CD4-positive, alpha-beta T cell treated with Interleukin-15 for 1 hour (primary cell): ENCODE measurements at regions not wholly inside any gene's neighbourhood (a gene's known extent, or its start where the extent isn't known, plus 50 kb on each side); places are given as distances from the start of the nearest gene placed in this dataset.

ENCODE experiments used
- DNase-seq: peaks from one replicate; pipeline ENCODE4 v3.0.0-alpha.2; 2020

DNA sequence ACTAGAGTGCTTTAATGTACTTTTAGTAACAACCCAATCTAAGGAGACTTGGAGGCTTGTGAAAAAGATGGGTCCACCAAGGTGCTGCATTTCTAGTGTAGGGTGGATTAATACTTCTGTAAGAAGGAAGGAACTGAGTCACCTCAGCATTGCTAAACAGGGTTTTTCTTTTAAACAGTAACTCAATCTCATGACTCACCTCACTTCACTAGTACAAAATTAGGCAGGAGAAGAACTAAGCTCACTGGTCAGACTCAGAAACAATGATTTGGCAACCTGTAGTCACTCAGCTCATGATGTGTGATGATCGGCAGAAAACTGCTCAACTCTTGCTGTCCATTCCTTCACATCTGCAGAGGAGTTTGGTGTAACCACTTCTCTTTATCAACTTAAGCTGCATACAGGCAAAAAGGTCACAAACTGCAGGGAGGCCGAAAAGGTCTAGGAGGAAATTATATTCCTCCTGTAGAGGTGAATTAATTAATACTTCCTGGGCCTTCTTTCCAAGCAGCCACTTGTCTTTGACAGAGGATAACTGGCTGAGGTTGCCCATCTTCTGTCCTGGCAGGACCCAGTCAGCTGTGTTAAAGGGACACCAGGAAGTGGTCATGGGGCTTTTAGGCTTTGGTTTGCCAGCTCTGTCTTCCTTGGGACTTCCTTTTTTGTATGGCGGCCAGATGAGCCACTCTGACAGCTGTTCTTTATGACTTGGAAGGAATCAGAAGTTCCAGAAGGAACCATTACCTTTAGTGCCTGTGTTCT lies 466.9 kb downstream of the FUT8 start:
- no peak for DNase-seq

DNA sequence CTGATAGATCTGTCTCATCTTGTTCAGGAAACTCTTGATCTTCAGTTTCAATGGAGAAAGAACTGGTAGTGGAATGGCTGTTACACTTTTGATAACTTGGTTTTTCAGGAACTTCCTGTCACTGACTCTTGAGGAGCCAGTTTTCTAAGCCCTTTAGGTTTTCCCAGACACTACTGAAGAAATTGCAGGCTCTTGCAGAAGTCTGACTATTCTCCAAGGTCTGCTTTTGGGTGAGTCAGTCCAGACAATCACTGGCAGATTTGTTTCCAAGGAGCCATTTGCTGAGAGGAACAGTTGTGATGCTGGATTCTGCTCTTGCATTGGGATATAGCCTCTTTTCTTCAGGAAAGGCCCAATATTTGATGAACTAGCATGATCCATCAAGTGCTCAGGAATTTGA lies 468.0 kb downstream of the FUT8 start:
- DNase-seq = no peak

DNA sequence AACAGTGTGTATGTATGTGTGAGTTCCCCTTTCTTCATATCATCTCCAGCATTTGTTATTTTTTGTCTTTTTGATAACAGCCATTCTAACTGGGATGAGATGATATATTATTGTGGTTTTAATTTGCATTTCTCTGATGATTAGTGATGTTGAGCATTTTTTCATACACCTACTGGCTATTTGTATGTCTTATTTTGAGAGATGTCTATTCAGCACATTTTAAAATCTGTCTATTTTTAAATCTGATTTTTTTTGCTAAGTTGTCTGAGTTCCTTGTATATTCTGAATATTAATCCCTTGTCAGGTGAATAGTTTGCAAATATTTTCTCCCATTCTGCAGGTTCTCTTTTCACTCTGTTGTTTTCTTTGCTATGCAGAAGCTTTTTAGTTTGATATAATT lies 469.1 kb downstream of the FUT8 start:
- no peak for DNase-seq

DNA sequence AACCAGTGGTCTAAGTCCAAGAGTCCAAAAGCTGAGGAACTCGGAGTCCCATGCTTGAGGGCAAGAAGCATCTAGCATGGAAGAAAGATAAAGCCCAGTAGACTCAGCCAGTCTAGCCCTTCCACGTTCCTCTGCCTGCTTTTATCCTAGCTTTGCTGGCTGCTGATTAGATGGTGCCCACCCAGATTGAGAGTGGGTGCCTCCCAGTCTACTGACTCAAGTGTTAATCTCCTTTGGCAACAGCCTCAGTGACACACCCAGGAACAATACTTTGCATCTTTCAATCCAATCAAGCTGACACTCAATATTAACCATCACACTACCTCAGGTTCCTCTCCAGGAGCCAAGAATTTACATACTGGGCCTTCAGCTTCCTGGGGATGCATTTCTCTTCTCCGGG lies 476.1 kb downstream of the FUT8 start:
- DNase-seq = no peak

DNA sequence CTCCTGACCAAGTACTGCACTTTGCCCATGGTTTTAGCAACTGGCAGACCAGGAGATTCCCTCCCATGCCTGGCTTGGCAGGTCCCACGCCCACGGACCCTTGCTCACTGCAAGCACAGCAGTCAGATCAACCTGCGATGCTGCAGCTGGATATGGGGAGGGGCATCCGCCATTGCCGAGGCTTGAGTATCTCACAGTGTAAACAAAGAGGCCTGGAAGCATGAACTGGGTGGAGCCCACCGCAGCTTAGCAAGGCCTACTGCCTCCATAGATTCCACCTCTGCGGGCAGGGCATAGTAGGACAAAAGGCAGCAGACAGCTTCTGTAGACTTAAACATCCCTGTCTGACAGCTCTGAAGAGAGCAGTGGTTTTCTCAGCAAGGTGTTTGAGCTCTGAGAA lies 479.8 kb downstream of the FUT8 start:
- no peak for DNase-seq

DNA sequence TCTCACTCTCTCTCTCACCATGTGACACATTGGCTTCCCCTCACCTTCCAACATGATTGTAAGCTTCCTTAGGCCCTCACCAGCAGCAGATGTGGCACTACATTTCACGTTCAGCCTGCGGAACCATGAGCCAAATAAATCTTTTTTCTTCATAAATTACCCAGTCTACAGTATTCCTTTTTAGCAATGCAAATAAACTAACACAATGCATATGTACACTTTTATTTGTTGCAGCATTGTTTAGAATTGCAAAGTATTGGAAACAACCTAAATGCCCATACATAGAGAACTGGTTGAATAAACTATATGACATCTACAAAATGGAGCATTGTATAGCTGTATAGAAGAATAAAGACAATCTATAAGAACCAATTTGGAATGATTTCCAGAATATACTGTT lies 487.6 kb downstream of the FUT8 start:
- no peak for DNase-seq

DNA sequence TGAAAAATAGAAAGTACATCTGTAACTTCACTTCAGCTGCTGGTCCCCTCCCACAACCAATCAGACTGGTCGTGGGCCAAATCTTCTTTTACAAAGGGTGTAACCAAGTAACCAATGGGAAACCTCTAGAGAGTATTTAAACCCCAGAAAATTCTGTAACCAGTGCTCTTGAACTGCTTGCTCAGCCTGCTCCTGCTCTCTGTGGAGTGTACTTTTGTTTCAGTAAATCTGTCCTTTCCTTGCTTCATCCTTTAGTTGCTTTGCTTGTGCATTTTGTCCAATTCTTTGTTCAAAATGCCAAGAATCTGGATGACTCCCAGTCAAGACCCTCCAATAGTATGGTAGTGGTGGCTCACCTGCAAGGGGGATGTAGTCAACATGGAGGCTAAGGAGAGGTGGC lies 489.1 kb downstream of the FUT8 start:
- no peak for DNase-seq

DNA sequence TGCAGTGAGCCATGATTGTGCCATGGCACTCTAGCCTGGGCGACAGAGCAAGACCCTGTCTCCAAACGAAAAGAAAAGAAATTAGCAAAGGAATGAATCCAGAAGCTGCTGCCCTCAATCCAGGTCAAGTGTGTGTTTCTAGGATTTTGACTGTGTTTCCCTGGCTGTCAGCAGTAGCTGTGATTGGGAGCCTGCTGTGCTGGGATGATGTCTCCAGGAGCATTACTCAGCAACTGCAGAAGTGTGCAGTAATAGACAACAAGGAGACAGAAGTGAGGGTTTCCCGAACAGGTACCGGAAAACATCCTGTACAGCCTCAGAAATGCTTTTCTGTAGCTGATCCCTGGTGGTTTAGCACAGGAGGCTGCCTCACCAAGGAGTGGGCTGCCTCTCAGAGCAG lies 492.5 kb downstream of the FUT8 start:
- DNase-seq = no peak

DNA sequence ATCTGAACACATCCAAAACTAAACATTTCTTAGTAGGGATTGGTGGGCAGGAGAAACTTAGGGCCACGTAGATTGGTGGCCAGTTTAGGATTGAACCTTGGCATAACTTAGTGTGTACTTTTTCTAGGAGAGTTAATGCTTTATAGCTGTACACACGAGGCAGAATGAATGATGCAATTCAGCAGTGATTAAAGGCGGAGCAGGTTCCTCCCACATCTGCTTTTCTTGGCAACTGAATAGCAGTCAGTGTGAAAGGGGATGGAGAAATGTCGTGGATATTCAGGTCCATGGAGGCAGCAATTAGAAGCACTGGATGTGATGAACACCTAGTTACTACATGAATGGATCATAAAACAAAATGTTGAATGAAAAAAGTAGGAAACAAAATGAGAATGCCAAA lies 493.8 kb downstream of the FUT8 start:
- no peak for DNase-seq

DNA sequence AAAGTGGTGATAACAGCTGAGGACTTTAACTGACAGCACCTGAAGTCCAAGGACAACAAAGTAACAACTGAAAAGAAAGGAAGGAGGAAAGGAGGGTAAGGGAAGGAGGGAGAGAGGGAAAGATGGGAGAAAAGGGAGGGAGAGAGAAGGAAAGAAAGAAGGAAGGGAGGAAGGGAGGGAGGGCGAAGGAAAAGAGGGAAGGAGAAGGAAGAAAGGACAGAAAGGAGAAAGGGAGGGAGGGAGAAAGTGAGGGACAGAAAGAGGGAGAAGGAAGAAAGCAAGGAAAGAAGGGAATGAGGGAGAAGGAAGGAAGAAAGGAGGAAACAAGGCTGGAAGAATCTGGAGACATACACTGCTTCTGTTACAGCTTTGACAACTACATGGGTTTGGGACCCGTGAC lies 494.4 kb downstream of the FUT8 start:
- no peak for DNase-seq

DNA sequence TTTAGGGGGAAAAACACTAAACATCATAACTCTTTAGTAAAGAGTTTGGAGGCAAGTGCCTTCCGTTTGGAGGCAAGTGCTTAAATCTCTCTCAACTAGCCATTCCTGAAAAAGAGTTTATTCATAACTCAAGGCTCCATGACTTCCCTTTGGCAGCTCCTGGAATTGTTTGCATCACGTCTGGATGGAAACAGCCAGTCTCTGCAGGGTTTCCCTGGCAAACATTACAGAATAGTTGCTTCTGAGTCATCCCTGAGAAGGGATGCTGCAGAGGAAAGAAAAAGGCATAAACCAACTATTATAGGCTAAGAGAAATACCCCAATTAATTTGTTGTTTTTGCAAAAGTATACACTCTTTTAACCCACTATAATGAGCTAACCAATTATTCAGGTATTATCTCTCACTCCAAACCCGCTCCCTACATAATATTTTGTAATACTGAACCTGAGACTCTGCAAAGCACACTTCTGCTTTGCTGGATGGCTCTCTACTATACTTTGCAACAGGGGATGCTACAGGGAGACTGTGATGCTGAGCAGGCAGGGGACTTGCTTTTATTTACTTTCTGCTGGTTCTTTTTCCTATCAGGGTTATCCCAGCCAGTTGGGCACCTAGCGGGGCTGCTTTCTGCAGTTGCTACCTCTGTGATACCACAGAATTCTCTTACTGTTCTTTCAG lies 497.7 kb downstream of the FUT8 start:
- no peak for DNase-seq

DNA sequence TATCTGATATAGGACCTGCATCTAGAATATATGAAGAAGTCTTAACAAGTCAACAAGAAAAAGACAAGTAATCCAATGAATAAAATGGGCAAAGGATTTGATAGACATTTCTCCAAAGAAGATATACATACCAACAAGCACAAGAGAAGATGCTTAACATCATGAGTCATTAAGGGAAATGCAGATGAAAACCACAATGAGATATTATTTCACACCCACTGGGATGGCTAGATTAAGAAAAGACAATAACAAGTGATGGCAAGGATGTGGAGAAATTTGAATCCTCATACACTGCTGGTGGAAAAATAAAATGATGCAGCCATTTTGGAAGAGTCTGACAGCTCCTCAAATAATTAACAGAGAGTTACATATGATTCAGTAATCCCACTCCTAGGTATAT lies 502.6 kb downstream of the FUT8 start:
- no peak for DNase-seq

DNA sequence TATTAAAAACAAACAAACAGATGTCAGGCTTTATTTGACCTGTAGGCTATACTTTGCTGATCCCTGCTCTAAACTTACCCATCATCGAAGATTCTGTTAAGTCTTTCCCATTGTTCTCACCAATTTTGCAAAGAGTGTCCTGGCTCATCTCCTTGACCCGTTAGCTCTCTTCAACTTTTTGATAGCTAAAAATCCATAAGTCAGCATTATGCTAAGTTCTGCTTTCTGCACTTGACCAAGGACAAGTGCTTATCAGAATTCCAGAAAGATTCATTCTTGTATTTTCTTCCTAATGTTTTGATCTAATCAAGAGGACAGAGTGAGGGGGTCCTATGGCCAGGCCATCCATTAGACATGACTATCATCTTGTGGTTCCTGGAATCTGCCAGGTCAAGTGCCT lies 503.5 kb downstream of the FUT8 start:
- no peak for DNase-seq

DNA sequence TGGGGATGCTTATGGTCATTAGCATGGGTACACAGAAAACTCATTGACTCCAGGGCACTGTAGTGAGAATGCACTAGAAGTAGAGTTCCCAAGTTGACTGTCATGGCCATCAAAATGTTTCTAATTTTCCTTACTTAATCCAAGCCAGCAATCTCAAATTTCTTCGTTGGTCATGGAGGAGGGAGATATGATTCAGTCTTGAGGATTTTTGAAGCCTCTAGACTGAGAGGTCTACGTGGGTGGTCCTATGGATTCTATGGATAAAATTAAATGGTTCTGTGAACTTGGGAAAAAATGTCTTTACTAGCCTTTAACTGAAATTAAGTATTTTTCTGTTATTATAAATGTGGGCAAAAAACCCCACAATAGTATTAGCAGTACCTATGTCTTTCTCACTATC lies 508.5 kb downstream of the FUT8 start:
- no peak for DNase-seq

DNA sequence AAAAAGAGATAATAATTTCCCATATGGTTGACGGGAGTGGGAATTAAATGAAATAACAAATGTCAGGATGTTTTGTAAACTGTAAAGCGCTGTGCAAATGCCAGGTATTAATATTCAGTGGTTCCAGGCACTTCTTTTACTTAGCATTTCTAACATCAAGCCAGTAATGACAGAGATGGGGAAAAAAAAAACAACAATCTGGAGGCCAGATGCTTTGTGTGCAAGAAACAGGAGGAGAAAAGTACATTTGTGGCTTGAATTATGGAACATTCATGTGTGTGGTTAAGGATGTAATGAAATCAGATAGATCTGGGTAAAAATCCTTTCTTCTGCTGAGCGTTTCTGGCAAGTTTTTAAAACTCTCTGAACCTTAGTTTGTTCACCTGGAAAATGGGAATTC lies 509.6 kb downstream of the FUT8 start:
- DNase-seq = no peak

DNA sequence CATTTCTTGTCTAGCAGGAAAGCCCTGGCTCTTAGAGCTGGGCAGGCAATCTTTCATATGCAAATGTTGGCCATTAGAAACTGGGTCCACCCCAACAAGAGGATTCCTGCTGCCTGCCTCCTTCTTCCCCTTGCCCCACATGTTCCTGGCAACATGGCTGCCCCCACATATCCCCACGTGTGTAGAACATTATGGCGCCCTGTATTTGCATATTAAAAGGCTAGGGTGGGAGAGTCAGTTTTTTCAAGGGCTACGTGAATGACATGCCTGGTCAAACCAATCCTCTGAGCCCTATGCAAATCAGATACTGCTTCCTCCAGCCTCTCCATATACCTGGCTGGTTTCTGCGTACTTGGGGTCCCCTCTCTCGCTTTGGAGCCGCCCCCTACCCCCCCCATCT lies 514.0 kb downstream of the FUT8 start:
- DNase-seq = no peak

DNA sequence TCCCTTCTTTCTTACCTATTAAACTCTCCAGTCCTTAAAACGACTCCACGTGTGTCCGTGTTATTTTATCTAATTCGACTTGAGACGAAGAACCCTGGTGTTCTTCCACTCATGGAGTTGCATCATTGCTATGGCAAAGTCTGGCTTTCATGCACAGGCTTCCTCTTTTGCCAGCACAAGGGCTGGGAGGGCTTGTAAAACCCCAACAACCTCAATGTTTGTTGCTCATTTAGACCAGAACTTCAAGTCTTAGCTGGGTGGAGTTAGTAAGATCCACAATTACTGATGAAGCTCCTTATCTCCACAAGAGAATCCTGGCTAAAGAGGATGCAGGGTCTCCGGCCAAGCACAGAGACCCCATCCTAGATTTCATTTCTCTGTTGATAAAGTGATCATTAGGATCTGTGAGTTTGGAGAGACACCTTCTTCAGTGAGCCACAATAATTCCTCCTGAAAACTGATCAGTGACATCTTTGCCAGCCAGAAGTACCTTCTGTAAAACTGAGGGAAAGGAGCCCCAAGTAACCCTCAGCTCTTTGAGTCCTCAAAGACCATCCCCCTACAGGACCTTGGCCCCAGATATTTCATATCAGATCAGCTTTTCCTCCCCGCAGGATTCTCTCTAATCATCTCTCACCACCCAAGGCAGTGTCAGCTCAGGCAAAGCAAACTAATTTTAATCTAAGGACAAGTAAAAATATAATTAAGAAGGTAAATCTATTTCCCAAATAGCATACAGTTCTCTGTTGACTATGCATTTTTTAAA lies 514.6 kb downstream of the FUT8 start:
- no peak for DNase-seq

DNA sequence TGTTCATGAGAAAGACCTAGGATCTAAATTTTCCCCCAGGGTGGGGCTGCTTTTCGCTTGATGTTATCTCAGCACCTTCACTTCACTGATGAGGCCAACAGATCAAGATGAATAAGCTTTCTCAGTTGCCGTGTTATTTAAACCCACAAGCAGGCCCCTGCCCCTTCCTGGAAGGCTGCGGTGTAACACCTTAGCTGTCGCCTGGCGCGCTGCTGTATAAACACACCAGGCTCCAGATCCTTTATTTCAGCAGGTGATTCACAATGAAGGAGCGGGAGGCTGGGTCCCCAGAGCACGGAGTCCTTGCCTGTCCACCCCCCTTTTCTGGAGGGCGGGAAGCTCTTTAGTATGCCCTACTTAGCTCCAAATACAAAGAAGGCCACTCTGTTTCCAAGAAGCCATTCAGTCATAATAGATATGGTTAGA lies 515.4 kb downstream of the FUT8 start:
- DNase-seq = peak; percentile 80

DNA sequence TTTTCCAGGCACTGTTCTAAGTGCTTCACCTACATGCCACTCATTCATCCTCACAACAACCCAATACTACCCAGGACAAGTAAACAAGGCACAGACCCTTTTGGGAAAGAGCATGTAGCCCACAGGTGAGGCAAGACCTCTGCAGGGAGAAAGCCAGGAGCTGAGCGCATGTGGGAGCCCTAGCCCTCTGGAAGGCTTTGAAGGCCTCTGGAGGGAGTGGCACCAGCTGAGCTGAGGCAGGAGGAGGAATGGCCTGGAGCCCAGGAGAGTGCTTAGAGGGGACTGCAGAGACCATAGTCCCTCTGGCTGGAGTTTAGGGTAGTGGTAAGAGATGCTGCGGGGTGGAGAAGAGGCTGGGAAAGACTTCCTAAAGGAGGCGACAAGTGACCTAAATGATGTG lies 516.5 kb downstream of the FUT8 start:
- DNase-seq = no peak

DNA sequence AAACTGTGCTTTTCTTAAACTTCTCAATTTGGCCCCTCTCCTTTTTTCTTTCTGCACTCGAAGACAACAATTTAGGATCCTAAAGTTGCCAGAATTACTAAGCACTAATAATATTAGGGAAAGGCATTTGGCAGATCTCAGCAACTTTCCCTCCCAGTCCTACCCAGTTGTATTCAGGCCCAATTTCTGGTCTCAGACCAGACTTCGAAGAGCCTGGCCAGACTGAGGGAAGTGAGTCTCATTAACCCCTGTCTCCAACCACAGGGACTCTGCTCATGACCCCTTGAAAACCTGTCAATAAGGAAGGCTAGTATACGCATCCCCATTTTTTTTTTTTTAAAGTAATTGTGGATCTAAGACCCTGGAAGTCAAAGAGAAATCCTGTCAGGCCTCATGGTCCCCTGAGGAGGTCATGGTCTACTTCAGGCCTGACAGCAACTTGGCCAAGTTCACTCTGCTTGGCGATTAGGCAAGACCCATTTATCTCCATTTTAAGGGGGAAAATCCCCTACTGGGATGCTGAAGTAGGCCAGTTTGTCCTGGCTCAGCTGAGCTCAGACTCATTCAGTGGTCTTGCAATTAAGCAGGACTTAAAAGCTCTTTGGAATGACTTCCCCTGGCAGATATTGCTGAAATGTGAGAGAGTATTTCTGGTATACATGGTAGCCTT lies 521.0 kb downstream of the FUT8 start:
- no peak for DNase-seq

DNA sequence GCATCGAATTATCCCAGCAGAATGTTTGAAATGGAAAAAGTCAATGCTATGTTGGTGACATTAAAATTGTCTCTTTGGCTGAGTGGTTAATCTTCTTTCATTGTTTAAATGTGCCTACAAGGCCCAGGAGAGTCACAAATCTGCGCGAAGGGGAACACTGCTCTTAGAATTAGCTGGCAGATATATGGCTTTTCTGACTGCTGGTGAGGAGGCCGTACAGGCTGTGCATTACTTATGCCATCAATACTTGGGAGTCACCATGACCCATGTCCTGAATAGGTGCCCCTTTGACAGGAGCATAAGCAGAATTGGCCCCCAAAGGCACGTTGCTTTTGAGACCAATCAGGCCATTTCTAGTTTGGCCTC lies 521.5 kb downstream of the FUT8 start:
- DNase-seq = no peak

DNA sequence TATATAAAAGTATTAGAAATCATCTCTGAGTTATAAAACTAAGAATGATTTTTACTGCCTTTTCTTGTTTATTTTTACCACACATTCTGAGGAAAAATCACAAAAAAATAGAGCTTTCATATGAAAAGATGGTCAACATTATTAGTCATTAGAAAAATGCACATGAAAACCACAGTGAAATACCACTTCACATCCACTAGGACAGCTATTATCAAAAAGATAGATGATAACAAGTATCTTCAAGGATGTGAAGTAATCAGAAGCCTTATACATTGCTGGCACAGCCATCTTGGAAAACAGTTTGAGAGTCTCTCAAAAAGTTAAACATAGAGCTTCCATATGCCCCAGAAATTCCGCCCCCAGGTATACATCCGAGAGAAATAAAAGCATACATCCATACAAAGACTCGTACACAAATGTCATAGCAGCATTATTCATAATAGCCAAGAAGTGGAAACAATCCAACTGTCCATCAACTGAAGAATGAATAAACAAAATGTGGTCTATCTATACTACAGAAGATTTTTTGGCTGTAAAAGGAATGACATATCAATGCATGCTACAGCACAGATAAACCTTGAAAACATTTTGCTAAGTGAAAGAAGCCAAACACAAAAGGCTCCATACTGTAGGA lies 523.9 kb downstream of the FUT8 start:
- no peak for DNase-seq
